ENCODE measurements at regions not wholly inside any gene's neighbourhood (a gene's known extent, or its start where the extent isn't known, plus 50 kb on each side); places are given as distances from the start of the nearest gene placed in this dataset.

DNA sequence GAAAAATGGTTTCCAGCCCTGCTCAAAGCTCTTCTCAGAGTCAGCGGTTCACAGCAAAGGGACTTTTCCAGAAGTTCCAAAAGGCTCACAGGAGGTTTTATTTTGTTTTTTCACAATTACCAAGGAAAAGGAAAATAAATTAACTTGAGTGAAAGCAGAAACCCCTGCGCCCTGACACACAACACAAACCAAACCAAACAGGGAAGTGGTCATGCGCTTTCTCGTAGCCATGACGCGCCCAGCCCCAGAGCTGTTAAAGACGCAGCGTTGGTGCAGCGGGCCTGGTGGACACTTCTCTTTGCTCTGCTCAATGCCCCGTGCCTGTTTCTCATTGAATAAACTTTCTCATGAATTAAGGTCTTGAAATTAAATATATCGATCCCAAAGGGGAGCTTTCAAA lies 134.4 kb upstream of the LYZL2 start:
- TF ChIP-seq, protein P1, sequence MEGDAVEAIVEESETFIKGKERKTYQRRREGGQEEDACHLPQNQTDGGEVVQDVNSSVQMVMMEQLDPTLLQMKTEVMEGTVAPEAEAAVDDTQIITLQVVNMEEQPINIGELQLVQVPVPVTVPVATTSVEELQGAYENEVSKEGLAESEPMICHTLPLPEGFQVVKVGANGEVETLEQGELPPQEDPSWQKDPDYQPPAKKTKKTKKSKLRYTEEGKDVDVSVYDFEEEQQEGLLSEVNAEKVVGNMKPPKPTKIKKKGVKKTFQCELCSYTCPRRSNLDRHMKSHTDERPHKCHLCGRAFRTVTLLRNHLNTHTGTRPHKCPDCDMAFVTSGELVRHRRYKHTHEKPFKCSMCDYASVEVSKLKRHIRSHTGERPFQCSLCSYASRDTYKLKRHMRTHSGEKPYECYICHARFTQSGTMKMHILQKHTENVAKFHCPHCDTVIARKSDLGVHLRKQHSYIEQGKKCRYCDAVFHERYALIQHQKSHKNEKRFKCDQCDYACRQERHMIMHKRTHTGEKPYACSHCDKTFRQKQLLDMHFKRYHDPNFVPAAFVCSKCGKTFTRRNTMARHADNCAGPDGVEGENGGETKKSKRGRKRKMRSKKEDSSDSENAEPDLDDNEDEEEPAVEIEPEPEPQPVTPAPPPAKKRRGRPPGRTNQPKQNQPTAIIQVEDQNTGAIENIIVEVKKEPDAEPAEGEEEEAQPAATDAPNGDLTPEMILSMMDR (IDR thresholded peaks at IDR 0.05; ENCODE audit: low read depth, low read length) = no peak

DNA sequence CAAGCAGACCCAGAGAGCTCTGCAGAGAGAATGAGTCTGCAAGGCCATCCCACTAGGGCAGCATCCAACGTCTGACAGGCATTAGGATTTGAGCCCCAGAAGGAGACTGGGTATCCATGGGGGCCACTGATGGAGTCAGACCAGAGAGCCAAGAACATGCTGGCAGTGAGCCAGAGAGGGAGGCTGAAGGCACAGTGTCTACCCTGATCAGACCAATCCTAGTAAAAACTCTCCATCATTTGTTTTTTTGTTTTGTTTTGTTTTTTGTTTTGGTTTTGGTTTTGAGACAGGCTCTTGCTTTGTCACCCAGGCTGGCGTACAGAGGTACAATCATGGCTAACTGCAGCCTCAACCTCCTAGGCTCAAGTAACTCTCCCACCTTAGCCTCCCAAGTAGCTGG lies 133.1 kb upstream of the LYZL2 start:
- H3K4me3 ChIP-seq (ENCODE audit: low read depth, low read length) = no peak overlapping the region
- no peak for DNase-seq (ENCODE audit: low read depth)

More for the DNA sequence above, 134.4 kb upstream of the LYZL2 start:
- peak; percentile 8 for DNase-seq (ENCODE audit: low read depth)
- H3K4me3 ChIP-seq (ENCODE audit: low read depth, low read length) = no peak overlapping the region

DNA sequence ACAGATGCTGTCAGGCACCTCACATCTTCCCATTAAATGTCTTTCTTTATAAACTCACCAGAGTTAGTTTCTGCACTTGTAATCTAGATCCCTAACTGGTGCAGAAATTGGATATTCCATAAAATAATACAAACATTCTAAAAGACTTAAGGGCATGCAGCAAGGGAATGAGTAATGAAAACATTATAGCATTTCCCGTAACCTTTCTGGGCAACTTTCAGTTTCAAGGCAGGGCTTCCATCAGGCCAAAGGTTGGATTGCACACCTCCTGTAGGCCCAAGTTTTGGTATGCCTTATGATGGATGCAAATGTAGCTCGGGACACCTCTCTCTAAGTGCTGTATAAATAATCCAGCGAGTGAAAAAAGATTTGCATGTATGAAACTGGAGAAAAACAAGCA lies 129.9 kb upstream of the LYZL2 start:
- no peak for DNase-seq (ENCODE audit: low read depth)
- no peak for TF ChIP-seq POLR2A (IDR thresholded peaks at IDR 0.05; ENCODE audit: extremely low read depth, insufficient read length)
- TF ChIP-seq, protein P2, sequence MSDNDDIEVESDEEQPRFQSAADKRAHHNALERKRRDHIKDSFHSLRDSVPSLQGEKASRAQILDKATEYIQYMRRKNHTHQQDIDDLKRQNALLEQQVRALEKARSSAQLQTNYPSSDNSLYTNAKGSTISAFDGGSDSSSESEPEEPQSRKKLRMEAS (IDR thresholded peaks at IDR 0.05; ENCODE audit: low read depth, low read length) = no peak
- no peak for TF ChIP-seq MYC (IDR thresholded peaks at IDR 0.05; ENCODE audit: low read depth, low read length)
- TF ChIP-seq, protein P1 (IDR thresholded peaks at IDR 0.05; ENCODE audit: low read depth, low read length) = no peak
- no peak overlapping the region for H3K4me3 ChIP-seq (ENCODE audit: low read depth, low read length)

More for the DNA sequence above, 133.1 kb upstream of the LYZL2 start:
- TF ChIP-seq MYC (IDR thresholded peaks at IDR 0.05; ENCODE audit: low read depth, low read length) (no peak), POLR2A (IDR thresholded peaks at IDR 0.05; ENCODE audit: extremely low read depth, insufficient read length) (no peak)
- TF ChIP-seq, protein P1 (IDR thresholded peaks at IDR 0.05; ENCODE audit: low read depth, low read length) = no peak
- TF ChIP-seq, protein P2 (IDR thresholded peaks at IDR 0.05; ENCODE audit: low read depth, low read length) = no peak

DNA sequence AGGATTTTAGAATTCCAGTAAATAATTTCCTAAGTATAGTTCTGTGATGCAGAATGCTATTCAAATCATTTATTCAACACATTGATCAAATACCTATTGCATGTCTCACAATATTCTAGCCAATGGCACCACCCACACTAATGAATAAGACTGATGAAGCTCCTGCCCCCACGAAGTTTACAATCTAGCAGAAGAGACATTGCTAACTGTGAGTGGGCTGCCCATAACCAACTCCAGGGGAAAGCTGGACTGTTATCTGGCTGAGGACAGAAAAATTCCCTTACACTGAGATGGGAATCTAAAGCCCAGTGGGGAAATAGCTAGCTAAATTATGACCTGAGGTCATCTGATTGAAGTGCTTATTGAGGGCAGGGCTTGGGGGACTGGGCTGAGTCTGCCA lies 128.8 kb upstream of the LYZL2 start:
- no peak for DNase-seq (ENCODE audit: low read depth)
- no peak overlapping the region for H3K4me3 ChIP-seq (ENCODE audit: low read depth, low read length)
- no peak for TF ChIP-seq MYC (IDR thresholded peaks at IDR 0.05; ENCODE audit: low read depth, low read length)
- TF ChIP-seq, protein P1 (IDR thresholded peaks at IDR 0.05; ENCODE audit: low read depth, low read length) = no peak
- TF ChIP-seq, protein P2 (IDR thresholded peaks at IDR 0.05; ENCODE audit: low read depth, low read length) = no peak
- no peak for TF ChIP-seq POLR2A (IDR thresholded peaks at IDR 0.05; ENCODE audit: extremely low read depth, insufficient read length)

DNA sequence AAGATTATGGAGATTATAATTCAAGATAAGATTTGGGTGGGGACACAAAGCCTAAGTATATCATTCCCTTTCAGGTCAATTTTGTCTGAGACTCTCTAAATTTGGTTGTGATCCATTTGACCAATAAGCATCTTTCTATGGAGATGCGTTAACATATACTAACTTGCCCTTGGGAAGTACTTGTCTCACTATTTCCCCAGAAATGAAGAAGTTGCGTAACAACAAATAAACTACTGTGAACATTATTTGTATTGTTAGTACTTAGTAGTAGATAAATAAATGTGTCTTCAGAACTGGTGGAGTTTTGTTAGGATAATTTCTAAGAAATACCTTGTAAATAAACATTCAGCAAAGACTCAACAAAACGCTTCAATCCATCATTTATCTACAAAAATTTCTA lies 127.3 kb upstream of the LYZL2 start:
- TF ChIP-seq MYC (IDR thresholded peaks at IDR 0.05; ENCODE audit: low read depth, low read length) = no peak
- TF ChIP-seq, protein P1 (IDR thresholded peaks at IDR 0.05; ENCODE audit: low read depth, low read length) = no peak
- no peak for TF ChIP-seq POLR2A (IDR thresholded peaks at IDR 0.05; ENCODE audit: extremely low read depth, insufficient read length)
- TF ChIP-seq, protein P2 (IDR thresholded peaks at IDR 0.05; ENCODE audit: low read depth, low read length) = no peak
- H3K4me3 ChIP-seq (ENCODE audit: low read depth, low read length) = no peak overlapping the region
- no peak for DNase-seq (ENCODE audit: low read depth)

DNA sequence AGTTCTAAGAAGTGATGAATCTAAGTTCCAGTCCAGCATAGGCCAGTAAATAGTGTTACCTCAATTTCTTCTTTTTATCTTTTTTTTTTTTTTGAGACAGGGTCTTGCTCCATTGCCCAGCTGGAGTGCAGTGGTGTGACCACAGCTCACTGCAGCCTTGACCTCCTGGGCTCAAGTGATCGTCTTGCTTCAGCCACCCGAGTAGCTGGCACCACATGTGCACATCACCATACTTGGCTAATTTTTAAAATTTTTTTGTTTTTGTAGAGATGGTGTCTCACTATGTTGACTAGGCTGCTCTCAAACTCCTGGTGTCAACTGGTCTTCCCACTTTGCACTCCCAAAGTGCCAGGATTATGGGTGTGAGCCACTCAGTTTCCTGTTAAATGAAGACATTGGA lies 126.6 kb upstream of the LYZL2 start:
- TF ChIP-seq MYC (IDR thresholded peaks at IDR 0.05; ENCODE audit: low read depth, low read length) (no peak), POLR2A (IDR thresholded peaks at IDR 0.05; ENCODE audit: extremely low read depth, insufficient read length) (no peak)
- TF ChIP-seq, protein P2 (IDR thresholded peaks at IDR 0.05; ENCODE audit: low read depth, low read length) = no peak
- TF ChIP-seq, protein P1 (IDR thresholded peaks at IDR 0.05; ENCODE audit: low read depth, low read length) = no peak
- DNase-seq (ENCODE audit: low read depth) = no peak

More for the DNA sequence above, 126.6 kb upstream of the LYZL2 start:
- H3K4me3 ChIP-seq (ENCODE audit: low read depth, low read length) = no peak overlapping the region
